Heart right ventricle (tissue), 16 donors: ENCODE measurements at regions not wholly inside any gene's neighbourhood (a gene's known extent, or its start where the extent isn't known, plus 50 kb on each side); places are given as distances from the start of the nearest gene placed in this dataset.

Source experiments
- ATAC-seq, 8 donors: fragments of 200-7000 bp; cut with Tn5 transposase; one replicate each; pipeline ENCODE4 v1.9.1; 2020; ENCODE audit warnings: mild to moderate bottlenecking in 8 of 8, moderate library complexity in 8 of 8, moderate number of reproducible peaks in 1 of 8
- DNase-seq, 2 donors: peaks; one replicate each; pipeline ENCODE4 v3.0.0-alpha.2; 2020
- H3K27ac ChIP-seq, 10 donors: fragments of 200-600 bp; sonication (generic) in 2 of 10; one replicate each; pipeline versions ENCODE4 v1.5.0 to v1.8.0; 2020 to 2022; ENCODE audit warnings: mild to moderate bottlenecking in 3 of 10
- H3K27me3 ChIP-seq, 7 donors: fragments of 200-600 bp; one replicate each; pipeline ENCODE4 v1.8.0; 2021 to 2022; ENCODE audit warnings: mild to moderate bottlenecking in 2 of 7
- H3K36me3 ChIP-seq, 9 donors: fragments of 200-600 bp; sonication (generic) in 1 of 9; one replicate each; pipeline versions ENCODE4 v1.5.0 to v1.8.0; 2020 to 2022; ENCODE audit warnings: mild to moderate bottlenecking in 2 of 9
- H3K4me1 ChIP-seq, 9 donors: fragments of 200-600 bp; sonication (generic) in 1 of 9; one replicate each; pipeline versions ENCODE4 v1.5.0 to v1.8.0; 2020 to 2022; ENCODE audit warnings: mild to moderate bottlenecking in 4 of 9
- H3K4me3 ChIP-seq, 10 donors: fragments of 200-600 bp; sonication (generic) in 2 of 10; one replicate each; pipeline versions ENCODE4 v1.5.0 to v1.8.0; 2020 to 2022; ENCODE audit warnings: mild to moderate bottlenecking in 7 of 10, moderate library complexity in 2 of 10
- H3K9me3 ChIP-seq, 11 donors: fragments of 200-600 bp in 10 of 11; sonication (generic) in 2 of 11; one replicate each; pipeline versions ENCODE4 v1.5.0 to v1.8.0; 2013 to 2022; ENCODE audit warnings: mild to moderate bottlenecking in 2 of 11, control low read depth in 1 of 11, moderate library complexity in 1 of 11
- CTCF ChIP-seq, 9 donors: fragments of 200-600 bp; sonication (generic) in 2 of 9; IDR thresholded peaks; one replicate each; pipeline versions ENCODE4 v1.5.0 to v1.8.0; 2021 to 2022; ENCODE audit warnings: antibody characterized with exemption in 9 of 9, mild to moderate bottlenecking in 5 of 9, moderate library complexity in 1 of 9
- WGBS, 2 donors: extraction: QIAGEN DNeasy Blood & Tissue Kit; methylation state at CpG; one replicate each; pipeline ENCODE4 v1.1.7; 2013; ENCODE audit warnings: inconsistent platforms in 1 of 2; 5-methylcytosine and 5-hydroxymethylcytosine counted together
- intact Hi-C, 10 donors: fragments of 100-400 bp; cut with DNase I; formaldehyde crosslinking; loops; one replicate each; pipeline versions ENCODE4 v1.11.1 to v1.14.2; 2022
- donor health status: Arrhythmogenic right ventricular cardiomyopathy.
- donor health status: ischemic (EF 13 %, LVEDD 7.1; RV severe dilation, severe dysfunction).
- donor health status: healthy with polysubstance abuse.
- donor health status: DM: no; HTN: yes; CAD: no.
- donor health status: DM: no; HTN: no; CAD: no.
- donor health status: ischemic (EF 25% LVEDD 6.9; RV normal size, moderate dysfunction).
- donor health status: ischemic (EF 25% LVEDD 5.7; RV mildly dilated, moderate dysfunction).
- donor health status: healthy.
- donor health status: DM: yes; HTN: yes; CAD: no.
- donor health status: Ischemic cardiomyopathy.
- donor health status: ischemic (EF 35%, LVEDD 5.7; RV mildly dilated, moderate dysfunction).
- donor health status: nonischemic (EF 11% LVEDD 7.7; RV severe dilation, severe dysfunction).
- donor health status: DM: yes; HTN: yes; CAD: no.
- donor health status: PGD.
- donor health status: ischemic (EF 29% LVEDD 5.4; RV normal size, mild dysfunction).
- donor health status: nonischemic (EF 23%, LVEDD 6.1; RV moderate dilation, normal function).

DNA sequence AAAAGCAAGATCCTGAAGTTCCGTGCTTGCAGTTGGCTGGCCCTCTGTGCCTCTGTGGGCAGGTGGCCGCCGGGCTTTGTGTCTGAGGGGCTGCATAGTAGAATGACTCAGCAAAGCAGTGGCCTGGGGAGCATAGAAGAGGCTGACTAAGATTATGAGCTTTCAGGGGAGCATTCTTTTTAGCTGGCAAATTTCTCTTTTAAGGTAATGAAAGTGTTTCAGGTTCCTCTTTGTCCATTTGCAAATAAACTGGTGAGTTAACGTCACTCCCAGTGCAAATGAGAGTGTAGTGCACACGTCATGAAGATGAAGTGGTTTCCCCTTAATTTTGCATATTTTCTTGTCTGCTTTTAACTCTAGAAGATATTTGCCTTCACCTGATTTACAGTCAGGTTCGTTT lies 98.6 kb downstream of the BCL2L11 start:
- intact Hi-C loops: no loop called here
- H3K27me3 ChIP-seq: no peaks in the 10 kb centered on the region
- DNase-seq (no peak), ATAC-seq (no peak)
- peaks cover 0 to 20% (median 5%) of the 10 kb centered on the region in 9 donors for H3K4me1 ChIP-seq
- H3K36me3 ChIP-seq: peaks cover 0 to 8% (median 0%) of the 10 kb centered on the region in 9 donors
- 88% methylated on average over 6 of the region's 6 CpGs for WGBS, 2 donors
- H3K27ac ChIP-seq: no peak overlapping the region
- no peak overlapping the region for H3K4me3 ChIP-seq
- peaks cover 0 to 10% (median 4%) of the 10 kb centered on the region in 11 donors for H3K9me3 ChIP-seq
- TF ChIP-seq CTCF (IDR thresholded peaks at IDR 0.05): no peak

DNA sequence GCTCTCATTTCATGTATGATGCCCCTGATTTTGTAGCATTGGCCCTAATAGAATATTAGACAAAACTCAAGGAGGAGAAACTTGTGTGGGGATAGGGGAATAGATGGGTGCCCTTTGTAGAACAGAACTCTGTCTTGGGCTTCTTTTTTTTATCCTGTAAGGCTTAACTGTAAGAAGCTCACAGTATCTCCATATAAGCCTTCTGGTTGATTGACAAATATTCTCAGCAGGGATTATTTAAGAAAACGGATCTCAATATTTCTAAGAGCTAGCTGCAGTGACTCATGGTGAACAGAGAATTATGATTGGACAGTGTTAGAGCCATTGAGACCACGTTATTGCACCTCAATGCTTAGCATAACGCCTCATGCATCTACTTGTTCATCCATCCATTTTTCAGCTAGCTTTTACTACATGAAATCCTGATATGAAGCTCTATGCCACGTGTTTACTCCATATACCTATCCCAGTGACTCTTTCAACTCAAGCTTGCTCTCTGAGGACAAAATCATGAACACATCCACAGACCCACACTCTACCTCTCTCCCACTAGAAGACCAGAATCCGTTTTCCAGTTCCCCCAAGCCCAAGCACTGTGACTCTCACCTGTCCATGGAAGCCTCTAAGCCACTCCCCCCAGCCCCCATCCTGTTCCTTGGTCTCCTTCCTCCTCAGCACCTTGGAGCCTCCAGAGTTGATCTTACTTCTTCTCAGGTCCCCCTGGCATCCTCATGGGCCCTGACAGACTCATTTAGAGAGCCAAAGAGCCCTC lies 99.2 kb downstream of the BCL2L11 start:
- TF ChIP-seq CTCF (IDR thresholded peaks at IDR 0.05): no peak
- H3K36me3 ChIP-seq: peaks cover 0 to 4% (median 0%) of the 10 kb centered on the region in 9 donors
- peaks cover 0 to 4% (median 0%) of the 10 kb centered on the region in 11 donors for H3K9me3 ChIP-seq
- intact Hi-C loops: no loop called here
- H3K4me1 ChIP-seq: peaks cover 0 to 20% (median 5%) of the 10 kb centered on the region in 9 donors
- no peak overlapping the region for H3K27ac ChIP-seq
- no peaks in the 10 kb centered on the region for H3K27me3 ChIP-seq
- ATAC-seq: no peak
- no peak for DNase-seq
- H3K4me3 ChIP-seq: no peak overlapping the region
- 86 to 93% methylated on average over 5 of the region's 5 CpGs for WGBS, 2 donors

GRCh38 chr2:111220962-111221361 lies 100.2 kb downstream of the BCL2L11 start:
- intact Hi-C loops: no loop called here
- no peak for ATAC-seq

GRCh38 chr2:111221701-111222100 lies 101.0 kb downstream of the BCL2L11 start:
- Histone ChIP-seq H3K4me1 (peaks cover 0 to 18% (median 5%) of the 10 kb centered on the region in 9 donors), H3K27me3 (no peaks in the 10 kb centered on the region), H3K4me3 (no peak overlapping the region), H3K9me3 (no peaks in the 10 kb centered on the region), H3K27ac (no peak overlapping the region), H3K36me3 (peaks cover 0 to 4% (median 0%) of the 10 kb centered on the region in 9 donors)
- DNase-seq (no peak), ATAC-seq (no peak)
- 61 to 65% methylated on average over 3 of the region's 3 CpGs for WGBS, 2 donors
- intact Hi-C loops: no loop called here
- TF ChIP-seq CTCF (IDR thresholded peaks at IDR 0.05): no peak

More at GRCh38 chr2:111220962-111221361, 100.2 kb downstream of the BCL2L11 start:
- Histone ChIP-seq H3K27ac (no peak overlapping the region), H3K36me3 (peaks cover 0 to 4% (median 0%) of the 10 kb centered on the region in 9 donors), H3K27me3 (no peaks in the 10 kb centered on the region), H3K4me1 (peaks cover 0 to 20% (median 5%) of the 10 kb centered on the region in 9 donors), H3K9me3 (no peaks in the 10 kb centered on the region), H3K4me3 (no peak overlapping the region)
- WGBS, 2 donors: 96 to 100% methylated on average over 1 of the region's 1 CpG
- DNase-seq: no peak
- no peak for TF ChIP-seq CTCF (IDR thresholded peaks at IDR 0.05)
